ENCODE measurements at regions not wholly inside any gene's neighbourhood (a gene's known extent, or its start where the extent isn't known, plus 50 kb on each side); places are given as distances from the start of the nearest gene placed in this dataset.
A peak's percentile ranks its signal among the peaks of the same experiment; 100 is the strongest.

DNA sequence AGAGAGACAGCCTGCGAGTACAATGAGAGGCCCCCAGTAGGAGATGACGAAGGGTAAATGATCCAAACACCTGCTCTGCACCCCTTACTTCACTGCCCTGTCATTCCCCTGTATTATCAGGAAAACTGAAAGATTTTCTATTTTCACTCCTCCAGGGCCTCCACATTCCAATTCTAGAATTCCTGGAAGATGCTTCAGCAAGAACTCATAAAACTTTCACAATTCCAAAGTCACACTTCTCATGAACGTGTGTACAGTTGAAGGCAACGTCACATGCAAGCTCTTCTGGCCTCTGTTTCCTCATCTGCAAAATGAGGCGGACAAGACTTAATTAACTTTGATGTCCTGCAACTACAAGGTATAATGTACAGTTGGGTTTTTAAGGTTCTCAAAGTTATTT lies 62.8 kb upstream of the SPATA12 start:
- no peaks in the 10 kb centered on the region for H3K36me3 Mint-ChIP-seq (ENCODE audit: low read depth)
- no peak for DNase-seq

DNA sequence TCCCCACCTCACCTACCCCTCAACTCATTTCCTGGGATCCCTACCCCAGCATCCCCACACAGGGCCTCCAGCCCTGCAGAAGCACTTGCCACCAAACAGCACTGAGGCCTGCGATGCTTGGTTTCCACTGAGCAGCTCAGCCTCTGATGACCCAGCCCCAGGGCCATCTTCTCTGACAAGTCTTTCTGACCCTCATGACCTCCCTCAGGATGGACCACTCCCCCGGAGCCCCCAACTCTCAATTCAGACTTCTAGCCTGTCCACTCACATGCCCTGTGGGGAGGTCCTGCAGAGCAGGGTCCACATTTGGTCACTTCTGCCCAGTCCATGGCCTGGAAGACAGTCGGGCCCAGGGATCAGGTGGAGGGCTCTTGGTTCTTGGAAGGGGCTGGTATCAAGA lies 63.4 kb upstream of the SPATA12 start:
- H3K27ac Mint-ChIP-seq = no peak overlapping the region

More for the DNA sequence above, 62.8 kb upstream of the SPATA12 start:
- Mint-ChIP-seq H3K27me3 (ENCODE audit: low read depth, poor library complexity) (no peaks in the 10 kb centered on the region), H3K27ac (no peak overlapping the region), H3K4me1 (peaks cover 38% of the 10 kb centered on the region), H3K4me3 (no peak overlapping the region), H3K9me3 (no peaks in the 10 kb centered on the region)
- TF ChIP-seq, protein P1, sequence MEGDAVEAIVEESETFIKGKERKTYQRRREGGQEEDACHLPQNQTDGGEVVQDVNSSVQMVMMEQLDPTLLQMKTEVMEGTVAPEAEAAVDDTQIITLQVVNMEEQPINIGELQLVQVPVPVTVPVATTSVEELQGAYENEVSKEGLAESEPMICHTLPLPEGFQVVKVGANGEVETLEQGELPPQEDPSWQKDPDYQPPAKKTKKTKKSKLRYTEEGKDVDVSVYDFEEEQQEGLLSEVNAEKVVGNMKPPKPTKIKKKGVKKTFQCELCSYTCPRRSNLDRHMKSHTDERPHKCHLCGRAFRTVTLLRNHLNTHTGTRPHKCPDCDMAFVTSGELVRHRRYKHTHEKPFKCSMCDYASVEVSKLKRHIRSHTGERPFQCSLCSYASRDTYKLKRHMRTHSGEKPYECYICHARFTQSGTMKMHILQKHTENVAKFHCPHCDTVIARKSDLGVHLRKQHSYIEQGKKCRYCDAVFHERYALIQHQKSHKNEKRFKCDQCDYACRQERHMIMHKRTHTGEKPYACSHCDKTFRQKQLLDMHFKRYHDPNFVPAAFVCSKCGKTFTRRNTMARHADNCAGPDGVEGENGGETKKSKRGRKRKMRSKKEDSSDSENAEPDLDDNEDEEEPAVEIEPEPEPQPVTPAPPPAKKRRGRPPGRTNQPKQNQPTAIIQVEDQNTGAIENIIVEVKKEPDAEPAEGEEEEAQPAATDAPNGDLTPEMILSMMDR (IDR thresholded peaks at IDR 0.05) = no peak

DNA sequence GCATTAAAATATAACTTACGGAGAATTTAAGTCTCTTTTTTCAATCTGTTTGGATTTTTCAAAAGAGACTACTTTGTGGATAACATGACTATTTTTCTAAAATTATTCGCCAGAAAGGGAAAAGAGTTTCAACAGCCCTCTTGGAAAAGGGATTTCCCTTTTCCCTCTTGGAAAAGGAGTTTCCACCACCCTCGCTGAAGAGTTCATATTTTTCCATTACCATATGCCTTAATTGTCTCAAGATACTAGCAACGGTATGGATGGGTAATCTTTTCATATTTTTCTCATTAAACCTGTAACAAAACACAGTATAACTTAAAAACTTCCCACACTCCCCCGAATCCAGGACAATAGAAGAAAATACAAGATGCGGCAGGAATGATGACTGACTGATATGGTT lies 66.1 kb upstream of the SPATA12 start:
- H3K9me3 Mint-ChIP-seq = no peaks in the 10 kb centered on the region
- no peak overlapping the region for H3K27ac Mint-ChIP-seq
- H3K27me3 Mint-ChIP-seq (ENCODE audit: low read depth, poor library complexity) = peaks cover 11% of the 10 kb centered on the region
- H3K4me1 Mint-ChIP-seq = peaks cover 62% of the 10 kb centered on the region
- no peak for DNase-seq
- no peaks in the 10 kb centered on the region for H3K36me3 Mint-ChIP-seq (ENCODE audit: low read depth)
- no peak overlapping the region for H3K4me3 Mint-ChIP-seq
- TF ChIP-seq, protein P1 (IDR thresholded peaks at IDR 0.05) = no peak

More for the DNA sequence above, 63.4 kb upstream of the SPATA12 start:
- no peaks in the 10 kb centered on the region for H3K36me3 Mint-ChIP-seq (ENCODE audit: low read depth)
- peak overlapping the region; percentile 15 for H3K4me3 Mint-ChIP-seq
- no peaks in the 10 kb centered on the region for H3K27me3 Mint-ChIP-seq (ENCODE audit: low read depth, poor library complexity)
- TF ChIP-seq, protein P1 (IDR thresholded peaks at IDR 0.05) = no peak
- no peak for DNase-seq
- H3K9me3 Mint-ChIP-seq = no peaks in the 10 kb centered on the region
- H3K4me1 Mint-ChIP-seq = peaks cover 39% of the 10 kb centered on the region

DNA sequence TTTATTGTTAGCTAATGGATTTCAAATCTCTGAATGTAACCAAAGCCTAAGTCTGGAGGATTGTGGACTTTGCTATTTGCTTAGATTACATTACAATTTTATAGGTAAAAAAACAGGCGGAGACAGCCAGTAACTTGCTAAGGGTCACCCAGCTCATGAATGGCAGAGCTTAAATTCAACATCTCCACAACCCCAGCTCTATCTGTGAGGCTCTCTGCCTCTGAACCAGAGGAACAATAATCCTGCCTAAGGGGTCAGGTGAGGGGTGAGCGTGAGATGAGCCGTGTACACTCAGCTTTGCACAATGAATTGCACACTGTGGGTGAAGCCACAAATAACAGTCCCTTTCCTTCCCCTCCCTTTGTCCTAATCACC lies 69.8 kb upstream of the SPATA12 start:
- TF ChIP-seq, protein P1 (IDR thresholded peaks at IDR 0.05) = no peak
- DNase-seq = no peak
- H3K4me1 Mint-ChIP-seq = peaks cover 68% of the 10 kb centered on the region
- H3K27me3 Mint-ChIP-seq (ENCODE audit: low read depth, poor library complexity) = peaks cover 19% of the 10 kb centered on the region
- H3K36me3 Mint-ChIP-seq (ENCODE audit: low read depth) = no peaks in the 10 kb centered on the region
- no peaks in the 10 kb centered on the region for H3K9me3 Mint-ChIP-seq
- H3K27ac Mint-ChIP-seq = no peak overlapping the region
- H3K4me3 Mint-ChIP-seq = peak overlapping the region; percentile 7

DNA sequence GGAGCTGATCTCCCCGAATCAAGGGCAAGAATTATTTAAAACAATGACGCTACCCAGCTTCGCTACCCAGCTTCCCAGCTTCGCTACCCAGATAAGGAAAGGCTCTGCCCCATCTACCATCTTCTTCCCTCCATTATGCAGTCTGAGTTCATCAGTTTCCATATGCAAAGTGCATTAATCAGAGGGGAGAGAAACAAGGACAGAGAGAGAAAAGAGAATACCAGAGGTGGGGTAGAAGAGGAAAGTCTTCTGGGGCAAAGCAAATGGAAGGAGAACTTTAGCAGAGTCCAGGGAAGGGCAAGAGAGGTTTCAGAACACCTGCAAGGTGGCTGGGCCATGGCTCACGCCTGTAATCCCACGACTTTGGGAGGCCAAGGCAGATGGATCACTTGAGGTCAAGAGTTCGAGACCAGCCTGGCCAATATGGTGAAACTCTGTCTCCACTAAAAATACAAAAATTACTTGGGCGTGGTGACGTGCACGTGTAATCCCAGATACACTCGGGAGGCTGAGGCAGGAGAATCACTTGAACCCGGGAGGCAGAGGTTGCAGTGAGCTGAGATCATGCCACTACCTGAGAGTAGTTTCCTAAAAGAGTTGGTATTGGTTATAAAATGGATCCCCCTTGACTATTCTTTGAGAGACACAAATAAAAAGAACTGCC lies 70.4 kb upstream of the SPATA12 start:
- TF ChIP-seq, protein P1 (IDR thresholded peaks at IDR 0.05) = no peak
- Mint-ChIP-seq H3K4me3 (no peak overlapping the region), H3K9me3 (no peaks in the 10 kb centered on the region), H3K36me3 (ENCODE audit: low read depth) (no peaks in the 10 kb centered on the region), H3K27ac (no peak overlapping the region), H3K27me3 (ENCODE audit: low read depth, poor library complexity) (peaks cover 19% of the 10 kb centered on the region), H3K4me1 (peaks cover 66% of the 10 kb centered on the region)
- no peak for DNase-seq

Data from nephron progenitor cell (in vitro differentiated cells).